ENCODE measurements at regions not wholly inside any gene's neighbourhood (a gene's known extent, or its start where the extent isn't known, plus 50 kb on each side); places are given as distances from the start of the nearest gene placed in this dataset.

- CTCF ChIA-PET = no interaction called here
- POLR2A ChIA-PET = no interaction called here
- no peak for DNase-seq (ENCODE audit: extremely low spot score)
- TF ChIP-seq SP1 (IDR thresholded peaks at IDR 0.05) (no peak), FOXM1 (IDR thresholded peaks at IDR 0.05; ENCODE audit: borderline replicate concordance) (no peak), CTBP1 (IDR thresholded peaks at IDR 0.05; ENCODE audit: borderline replicate concordance) (no peak), L3MBTL2 (conservative IDR thresholded peaks at IDR 0.05) (no peak), ELF4 (IDR thresholded peaks at IDR 0.05) (no peak), NFRKB (IDR thresholded peaks at IDR 0.05) (no peak), ARNT (IDR thresholded peaks at IDR 0.05) (no peak), SUZ12 (IDR thresholded peaks at IDR 0.05) (no peak), BHLHE40 (IDR thresholded peaks at IDR 0.05; ENCODE audit: borderline replicate concordance) (no peak)
- TF ChIP-seq, protein P1, sequence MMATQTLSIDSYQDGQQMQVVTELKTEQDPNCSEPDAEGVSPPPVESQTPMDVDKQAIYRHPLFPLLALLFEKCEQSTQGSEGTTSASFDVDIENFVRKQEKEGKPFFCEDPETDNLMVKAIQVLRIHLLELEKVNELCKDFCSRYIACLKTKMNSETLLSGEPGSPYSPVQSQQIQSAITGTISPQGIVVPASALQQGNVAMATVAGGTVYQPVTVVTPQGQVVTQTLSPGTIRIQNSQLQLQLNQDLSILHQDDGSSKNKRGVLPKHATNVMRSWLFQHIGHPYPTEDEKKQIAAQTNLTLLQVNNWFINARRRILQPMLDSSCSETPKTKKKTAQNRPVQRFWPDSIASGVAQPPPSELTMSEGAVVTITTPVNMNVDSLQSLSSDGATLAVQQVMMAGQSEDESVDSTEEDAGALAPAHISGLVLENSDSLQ (IDR thresholded peaks at IDR 0.05) = no peak
These were observed 244.1 kb downstream of the MREG start for GRCh38 chr2:215769246-215769645.

DNA sequence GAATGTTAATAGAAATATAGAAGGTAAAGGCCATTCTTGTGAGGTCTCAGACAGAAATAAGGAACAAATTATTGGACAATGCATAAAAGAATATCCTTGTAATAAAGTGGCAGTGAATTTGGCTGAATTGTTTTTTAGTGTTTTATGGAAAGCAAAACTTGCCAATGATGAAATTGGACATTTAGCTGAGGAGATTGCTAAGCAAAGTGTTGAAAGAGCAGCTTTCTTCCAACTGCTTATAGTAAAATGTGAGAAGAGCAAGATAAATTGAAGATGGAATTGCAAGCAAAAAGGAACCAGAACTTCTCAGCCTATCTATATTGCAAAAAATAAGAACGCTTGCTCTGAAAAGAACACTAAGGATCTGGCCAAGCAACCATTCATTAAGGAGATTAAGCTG lies 245.7 kb downstream of the MREG start:
- no peak for TF ChIP-seq NFRKB (IDR thresholded peaks at IDR 0.05)
- no peak for TF ChIP-seq BHLHE40 (IDR thresholded peaks at IDR 0.05; ENCODE audit: borderline replicate concordance)
- TF ChIP-seq ARNT (IDR thresholded peaks at IDR 0.05) = no peak
- no peak for TF ChIP-seq L3MBTL2 (conservative IDR thresholded peaks at IDR 0.05)
- TF ChIP-seq SUZ12 (IDR thresholded peaks at IDR 0.05) = no peak
- no peak for TF ChIP-seq FOXK2 (IDR thresholded peaks at IDR 0.05)
- TF ChIP-seq CTBP1 (IDR thresholded peaks at IDR 0.05; ENCODE audit: borderline replicate concordance) = no peak
- no peak for TF ChIP-seq FOXM1 (IDR thresholded peaks at IDR 0.05; ENCODE audit: borderline replicate concordance)
- TF ChIP-seq, protein P1 (IDR thresholded peaks at IDR 0.05) = no peak
- TF ChIP-seq ZNF384 (IDR thresholded peaks at IDR 0.05) = no peak
- no peak for TF ChIP-seq FOXA1 (IDR thresholded peaks at IDR 0.05)
- TF ChIP-seq ELF4 (IDR thresholded peaks at IDR 0.05) = no peak
- TF ChIP-seq HDGF (IDR thresholded peaks at IDR 0.05; ENCODE audit: borderline replicate concordance) = no peak
- no peak for TF ChIP-seq LEF1 (IDR thresholded peaks at IDR 0.05; ENCODE audit: borderline replicate concordance)
- ChIA-PET POLR2A (no interaction called here), CTCF (no interaction called here)
- no peak for DNase-seq (ENCODE audit: extremely low spot score)

DNA sequence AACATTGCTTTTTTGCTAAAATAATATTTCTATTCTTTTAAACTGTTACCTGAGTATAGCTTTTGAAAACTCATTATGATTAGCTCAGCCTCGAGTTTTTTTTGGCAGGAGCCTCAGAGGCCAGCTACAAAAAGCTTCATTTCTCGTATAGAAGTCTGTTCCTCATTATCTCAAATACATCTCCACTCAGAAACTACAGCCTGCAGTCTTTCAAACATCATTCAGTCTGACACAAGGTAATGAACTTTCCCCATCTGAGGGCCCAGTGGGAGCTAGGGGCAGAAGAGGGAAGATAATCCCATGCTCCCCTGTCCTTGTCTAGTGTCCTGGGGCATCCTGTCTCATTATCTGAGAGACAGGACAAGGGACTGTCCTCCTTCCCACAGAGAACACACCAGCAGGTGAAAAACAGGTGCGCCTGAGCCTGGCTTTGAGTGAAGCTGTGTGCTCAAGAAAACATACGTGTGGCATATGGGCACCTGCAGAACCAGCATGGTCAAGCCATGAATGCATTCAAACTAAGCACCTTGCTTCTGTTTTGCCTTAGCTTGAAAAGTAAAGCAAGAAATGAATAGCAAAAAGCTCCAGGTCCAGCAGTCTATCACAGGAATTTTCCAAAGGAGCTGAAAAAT lies 247.5 kb downstream of the MREG start:
- POLR2A ChIA-PET = no interaction called here
- CTCF ChIA-PET = interaction anchor here (0.5 to 0.7 kb wide), 2 partner anchors 375 to 761 kb away, joined by 3 to 4 read pairs; no protein-coding TSS in a partner anchor
- TF ChIP-seq LEF1 (IDR thresholded peaks at IDR 0.05; ENCODE audit: borderline replicate concordance) (no peak), SP1 (IDR thresholded peaks at IDR 0.05) (no peak), TARDBP (IDR thresholded peaks at IDR 0.05) (no peak), BHLHE40 (IDR thresholded peaks at IDR 0.05; ENCODE audit: borderline replicate concordance) (no peak), FOXA1 (IDR thresholded peaks at IDR 0.05) (no peak), ZNF384 (IDR thresholded peaks at IDR 0.05) (no peak), L3MBTL2 (conservative IDR thresholded peaks at IDR 0.05) (no peak), FOXK2 (IDR thresholded peaks at IDR 0.05) (no peak), CTBP1 (IDR thresholded peaks at IDR 0.05; ENCODE audit: borderline replicate concordance) (no peak), ELF4 (IDR thresholded peaks at IDR 0.05) (no peak)
- DNase-seq (ENCODE audit: extremely low spot score) = no peak

DNA sequence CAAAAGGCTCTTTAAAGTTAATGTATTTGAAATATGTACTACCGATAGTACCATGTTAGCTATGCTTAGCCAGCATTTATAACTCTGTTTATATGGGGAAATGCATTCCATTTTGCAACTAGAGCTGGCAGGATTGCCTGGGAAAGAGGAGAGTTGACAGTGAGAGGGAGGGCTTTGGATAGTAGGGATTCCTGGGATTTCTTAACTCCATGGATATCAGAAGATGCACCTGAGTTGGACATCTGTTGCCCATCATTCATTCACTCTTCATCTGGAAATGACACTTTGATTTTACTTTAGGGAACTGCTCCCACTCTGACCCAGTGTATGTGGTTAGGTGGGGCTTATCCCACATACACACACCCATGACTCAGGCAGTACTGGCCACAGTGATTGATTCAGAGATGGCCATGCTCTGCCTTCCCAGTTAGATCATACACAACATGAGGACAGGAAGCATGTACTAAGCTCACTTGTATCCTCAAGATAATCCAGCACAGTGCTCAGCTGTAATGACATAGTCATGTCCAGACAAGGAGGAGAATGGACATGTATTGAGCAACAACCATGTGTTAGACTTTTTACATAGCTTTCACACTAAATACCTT lies 248.8 kb downstream of the MREG start:
- TF ChIP-seq ARNT (IDR thresholded peaks at IDR 0.05) = no peak
- TF ChIP-seq NFRKB (IDR thresholded peaks at IDR 0.05) = no peak
- no peak for TF ChIP-seq ZNF384 (IDR thresholded peaks at IDR 0.05)
- TF ChIP-seq, protein P1 (IDR thresholded peaks at IDR 0.05) = no peak
- no peak for TF ChIP-seq SUZ12 (IDR thresholded peaks at IDR 0.05)
- no peak for TF ChIP-seq FOXK2 (IDR thresholded peaks at IDR 0.05)
- TF ChIP-seq FOXM1 (IDR thresholded peaks at IDR 0.05; ENCODE audit: borderline replicate concordance) = no peak
- TF ChIP-seq HDGF (IDR thresholded peaks at IDR 0.05; ENCODE audit: borderline replicate concordance) = no peak
- no peak for TF ChIP-seq SP1 (IDR thresholded peaks at IDR 0.05)
- TF ChIP-seq BHLHE40 (IDR thresholded peaks at IDR 0.05; ENCODE audit: borderline replicate concordance) = no peak
- no peak for TF ChIP-seq CTBP1 (IDR thresholded peaks at IDR 0.05; ENCODE audit: borderline replicate concordance)
- TF ChIP-seq TARDBP (IDR thresholded peaks at IDR 0.05) = no peak
- TF ChIP-seq L3MBTL2 (conservative IDR thresholded peaks at IDR 0.05) = no peak
- no peak for TF ChIP-seq FOXA1 (IDR thresholded peaks at IDR 0.05)
- DNase-seq (ENCODE audit: extremely low spot score) = no peak
- POLR2A ChIA-PET = no interaction called here
- CTCF ChIA-PET = no interaction called here

GRCh38 chr2:215760557-215760956 lies 252.8 kb downstream of the MREG start:
- no peak for TF ChIP-seq SUZ12 (IDR thresholded peaks at IDR 0.05)
- TF ChIP-seq FOXM1 (IDR thresholded peaks at IDR 0.05; ENCODE audit: borderline replicate concordance) = no peak
- no peak for TF ChIP-seq LEF1 (IDR thresholded peaks at IDR 0.05; ENCODE audit: borderline replicate concordance)
- POLR2A ChIA-PET = no interaction called here
- no peak for DNase-seq (ENCODE audit: extremely low spot score)
- CTCF ChIA-PET = interaction anchor here (1.2 kb wide), 1 partner anchor 12 kb away, joined by 4 read pairs; no protein-coding TSS in a partner anchor

DNA sequence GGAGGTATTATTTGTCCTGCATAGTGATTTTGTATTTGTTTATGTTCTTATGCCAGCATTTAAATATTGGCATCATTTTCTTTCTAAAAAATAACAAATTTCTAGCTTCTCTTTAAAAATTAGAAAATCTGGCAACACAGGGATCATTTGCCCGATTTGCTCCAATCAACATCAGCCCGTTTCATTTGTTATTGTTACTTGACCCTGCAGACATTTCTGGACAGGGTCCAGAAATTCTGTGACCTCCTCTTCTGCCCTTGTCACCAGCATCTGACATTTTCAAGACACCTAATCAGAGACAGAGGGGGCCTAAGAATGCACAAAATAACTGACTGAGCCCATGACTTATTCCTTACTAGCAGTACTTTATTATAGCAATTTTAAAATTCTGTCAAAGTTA lies 253.3 kb downstream of the MREG start:
- TF ChIP-seq LEF1 (IDR thresholded peaks at IDR 0.05; ENCODE audit: borderline replicate concordance) (no peak), FOXM1 (IDR thresholded peaks at IDR 0.05; ENCODE audit: borderline replicate concordance) (no peak), FOXA1 (IDR thresholded peaks at IDR 0.05) (no peak), HDGF (IDR thresholded peaks at IDR 0.05; ENCODE audit: borderline replicate concordance) (no peak), NFRKB (IDR thresholded peaks at IDR 0.05) (no peak), BHLHE40 (IDR thresholded peaks at IDR 0.05; ENCODE audit: borderline replicate concordance) (no peak), CTBP1 (IDR thresholded peaks at IDR 0.05; ENCODE audit: borderline replicate concordance) (no peak), L3MBTL2 (conservative IDR thresholded peaks at IDR 0.05) (no peak), TARDBP (IDR thresholded peaks at IDR 0.05) (no peak)
- TF ChIP-seq, protein P1 (IDR thresholded peaks at IDR 0.05) = no peak
- no peak for DNase-seq (ENCODE audit: extremely low spot score)
- ChIA-PET POLR2A (no interaction called here), CTCF (interaction anchor here (1.2 kb wide), 1 partner anchor 12 kb away, joined by 4 read pairs; no protein-coding TSS in a partner anchor)

All from HEK293T (cell line).